Thyroid gland (tissue), 4 donors: ENCODE measurements at regions not wholly inside any gene's neighbourhood (a gene's known extent, or its start where the extent isn't known, plus 50 kb on each side); places are given as distances from the start of the nearest gene placed in this dataset.

Experiments
- DNase-seq, 2 donors: peaks; one replicate each; pipeline ENCODE4 v3.0.0-alpha.2; 2019
- H3K27ac ChIP-seq, 3 donors: fragments of 200-600 bp; sonication (generic); 1 replicate in 2 of 3; 2 replicates in 1 of 3; pipeline ENCODE4 v1.5.1; 2016 to 2019; ENCODE audit warnings: mild to moderate bottlenecking in 1 of 3, moderate library complexity in 1 of 3
- H3K27me3 ChIP-seq: fragments of 200-600 bp; sonication (generic); one replicate; pipeline ENCODE4 v1.5.1; 2019
- H3K36me3 ChIP-seq, 2 donors: fragments of 200-600 bp; sonication (generic); one replicate each; pipeline ENCODE4 v1.5.1; 2016 to 2019
- H3K4me1 ChIP-seq, 2 donors: fragments of 200-600 bp; sonication (generic); one replicate each; pipeline ENCODE4 v1.5.1; 2017 to 2019
- H3K4me3 ChIP-seq, 3 donors: fragments of 200-600 bp; sonication (generic); replicated peaks in 1 of 3; 1 replicate in 2 of 3; 2 replicates in 1 of 3; pipeline ENCODE4 v1.5.1; 2016; ENCODE audit warnings: mild to moderate bottlenecking in 1 of 3
- H3K9me3 ChIP-seq: fragments of 200-600 bp; sonication (generic); one replicate; pipeline ENCODE4 v1.5.1; 2017
- POLR2A ChIP-seq, 2 donors: fragments of 450-650 bp; IDR thresholded peaks; one replicate each; pipeline ENCODE4 v1.6.1; 2017; ENCODE audit warnings: antibody characterized with exemption in 2 of 2, mild to moderate bottlenecking in 2 of 2, moderate library complexity in 1 of 2
- WGBS, 2 donors: methylation state at CpG; one replicate each; pipeline ENCODE4 v1.1.5; 2017; 5-methylcytosine and 5-hydroxymethylcytosine counted together
- intact Hi-C: fragments of 100-400 bp; cut with DNase I; formaldehyde crosslinking; loops from one replicate; pipeline ENCODE4 v1.15.1; 2023
- TF ChIP-seq, protein P1 (sequence below), 6 experiments: fragments of 200-600 bp in 3 of 6; fragments of 450-650 bp in 3 of 6; sonication (generic) in 3 of 6; IDR thresholded peaks; one replicate each; pipeline ENCODE4 v1.5.1; 2016 to 2019; ENCODE audit warnings: antibody characterized with exemption in 6 of 6, mild to moderate bottlenecking in 2 of 6, inconsistent platforms in 1 of 6, moderate library complexity in 1 of 6

DNA sequence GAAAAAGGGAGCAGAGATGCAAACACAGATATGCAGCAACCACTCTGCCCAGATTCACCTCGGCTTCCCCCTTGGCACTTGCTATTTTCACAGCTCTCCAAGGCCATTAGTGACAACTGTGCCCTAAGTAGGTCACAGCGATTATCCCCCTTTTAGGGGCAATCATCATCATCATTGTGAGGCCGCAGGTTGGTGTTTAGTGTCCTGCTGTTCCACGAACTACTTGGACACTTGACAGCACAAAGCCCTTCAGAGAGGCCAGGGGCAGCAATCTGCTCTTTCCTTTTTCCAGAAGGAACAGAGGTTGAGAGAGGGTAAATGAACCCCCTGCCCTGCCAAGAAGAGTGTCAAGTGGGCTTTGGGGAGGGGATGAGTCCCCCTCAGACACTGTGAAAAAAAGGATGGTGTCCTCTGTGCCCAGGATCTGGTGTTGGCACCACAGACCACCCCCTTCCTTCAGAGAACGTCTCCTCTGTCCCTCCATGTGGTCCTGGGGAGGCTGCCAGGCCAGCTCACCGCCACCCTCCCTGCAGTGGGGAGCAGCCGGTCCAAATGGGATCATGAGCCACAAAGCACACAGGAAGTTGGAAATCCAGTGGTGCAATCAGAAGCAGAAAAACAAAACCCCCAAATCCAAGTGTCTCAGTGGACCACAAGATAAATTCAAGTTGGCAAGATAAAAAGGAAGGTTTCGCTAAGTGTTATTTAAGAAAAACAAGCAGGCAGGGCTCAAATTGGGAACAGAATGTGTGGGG lies 78.4 kb upstream of the MED9 start:
- H3K27me3 ChIP-seq: no peaks in the 10 kb centered on the region
- peaks cover 0 to 24% of the 10 kb centered on the region in 2 donors for H3K4me1 ChIP-seq
- H3K4me3 ChIP-seq: no peak overlapping the region
- no peaks in the 10 kb centered on the region for H3K36me3 ChIP-seq
- WGBS, 2 donors: 50 to 70% methylated on average over 8 of the region's 8 CpGs
- TF ChIP-seq, protein P1, sequence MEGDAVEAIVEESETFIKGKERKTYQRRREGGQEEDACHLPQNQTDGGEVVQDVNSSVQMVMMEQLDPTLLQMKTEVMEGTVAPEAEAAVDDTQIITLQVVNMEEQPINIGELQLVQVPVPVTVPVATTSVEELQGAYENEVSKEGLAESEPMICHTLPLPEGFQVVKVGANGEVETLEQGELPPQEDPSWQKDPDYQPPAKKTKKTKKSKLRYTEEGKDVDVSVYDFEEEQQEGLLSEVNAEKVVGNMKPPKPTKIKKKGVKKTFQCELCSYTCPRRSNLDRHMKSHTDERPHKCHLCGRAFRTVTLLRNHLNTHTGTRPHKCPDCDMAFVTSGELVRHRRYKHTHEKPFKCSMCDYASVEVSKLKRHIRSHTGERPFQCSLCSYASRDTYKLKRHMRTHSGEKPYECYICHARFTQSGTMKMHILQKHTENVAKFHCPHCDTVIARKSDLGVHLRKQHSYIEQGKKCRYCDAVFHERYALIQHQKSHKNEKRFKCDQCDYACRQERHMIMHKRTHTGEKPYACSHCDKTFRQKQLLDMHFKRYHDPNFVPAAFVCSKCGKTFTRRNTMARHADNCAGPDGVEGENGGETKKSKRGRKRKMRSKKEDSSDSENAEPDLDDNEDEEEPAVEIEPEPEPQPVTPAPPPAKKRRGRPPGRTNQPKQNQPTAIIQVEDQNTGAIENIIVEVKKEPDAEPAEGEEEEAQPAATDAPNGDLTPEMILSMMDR (IDR thresholded peaks at IDR 0.05): no peak
- no peak for TF ChIP-seq POLR2A (IDR thresholded peaks at IDR 0.05)
- H3K27ac ChIP-seq: peak overlapping the region in 2 of 3 donors; percentile 16 to 49
- H3K9me3 ChIP-seq: no peaks in the 10 kb centered on the region
- peak; percentile 39 to 41 for DNase-seq
- intact Hi-C loops: no loop called here

DNA sequence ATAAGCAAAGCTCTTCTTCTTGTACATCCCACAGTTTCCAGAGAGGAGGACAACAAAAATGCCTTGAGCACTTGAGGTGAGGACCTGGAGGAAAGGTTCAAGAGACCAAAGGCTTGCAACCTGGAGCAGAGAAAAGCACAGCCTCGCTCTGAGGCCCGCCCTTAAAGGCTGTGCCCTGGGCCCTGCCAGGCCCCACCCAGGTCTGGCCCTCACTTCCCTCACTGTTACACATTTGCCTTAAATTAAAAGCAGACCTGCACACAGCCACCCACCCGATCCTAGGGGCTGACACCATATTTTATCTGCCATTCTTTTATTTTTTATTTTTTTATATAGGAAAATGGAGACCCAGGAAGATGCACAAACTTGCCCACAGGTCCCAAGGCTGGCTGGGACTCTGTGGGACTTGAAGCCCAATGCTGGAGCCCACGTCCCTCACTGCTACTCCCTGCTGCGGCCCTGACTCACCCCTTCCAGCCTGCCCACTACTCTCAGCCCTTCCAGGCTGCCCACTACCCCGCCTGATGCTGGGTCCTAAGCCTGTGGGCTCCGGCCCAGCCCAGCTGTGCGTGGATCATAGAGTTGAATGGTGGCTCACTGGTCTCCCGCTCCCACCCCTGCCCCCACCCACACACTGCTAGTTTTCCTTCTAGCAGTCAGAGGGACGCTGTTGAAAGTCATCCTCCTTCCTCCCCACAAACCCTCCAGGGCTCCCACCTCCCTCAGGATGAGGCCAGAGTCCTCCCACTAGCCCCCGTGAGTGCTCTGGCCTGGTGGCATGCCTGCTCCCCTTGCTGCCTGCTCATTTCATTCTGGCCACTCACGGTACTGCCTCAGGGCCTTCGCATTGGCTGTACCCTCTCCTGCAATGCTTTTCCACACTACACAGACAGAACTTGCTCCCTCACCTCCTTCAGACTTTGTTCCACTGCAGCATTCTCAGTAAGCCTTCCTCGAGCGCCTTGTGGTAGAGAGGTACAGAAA lies 77.6 kb upstream of the MED9 start:
- DNase-seq: no peak

DNA sequence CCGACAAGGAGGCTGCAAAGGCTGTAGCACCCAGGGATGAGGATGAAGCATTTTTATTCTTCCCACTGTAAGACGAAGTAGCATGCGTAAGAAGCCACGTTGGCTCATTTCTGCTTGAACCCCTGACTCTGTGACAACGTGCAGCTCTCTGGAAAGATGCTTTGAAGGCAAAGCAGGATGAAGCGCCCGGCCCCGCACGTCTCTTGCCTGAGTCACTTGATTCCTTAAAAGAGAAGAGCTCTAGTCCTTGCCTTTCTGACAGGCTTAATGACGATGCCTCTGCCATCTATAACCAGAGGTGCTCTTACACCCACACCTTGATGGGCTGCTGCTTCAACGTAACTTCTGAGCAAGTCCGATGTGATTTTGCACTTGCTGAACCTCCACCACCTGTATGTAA lies 76.7 kb upstream of the MED9 start:
- WGBS, 2 donors: 87 to 92% methylated on average over 12 of the region's 12 CpGs
- no peak overlapping the region for H3K27ac ChIP-seq
- no peaks in the 10 kb centered on the region for H3K9me3 ChIP-seq
- intact Hi-C loops: no loop called here
- peaks cover 0 to 24% of the 10 kb centered on the region in 2 donors for H3K4me1 ChIP-seq
- H3K36me3 ChIP-seq: no peaks in the 10 kb centered on the region
- no peak for TF ChIP-seq POLR2A (IDR thresholded peaks at IDR 0.05)
- TF ChIP-seq, protein P1 (IDR thresholded peaks at IDR 0.05): no peak
- H3K4me3 ChIP-seq: no peak overlapping the region
- no peak for DNase-seq
- H3K27me3 ChIP-seq: no peaks in the 10 kb centered on the region

More for the DNA sequence above, 77.6 kb upstream of the MED9 start:
- 83 to 94% methylated on average over 15 of the region's 15 CpGs for WGBS, 2 donors
- Histone ChIP-seq H3K9me3 (no peaks in the 10 kb centered on the region), H3K27ac (peak overlapping the region; percentile 16 to 50 (median 49)), H3K4me1 (peaks cover 0 to 24% of the 10 kb centered on the region in 2 donors), H3K36me3 (no peaks in the 10 kb centered on the region), H3K4me3 (no peak overlapping the region), H3K27me3 (no peaks in the 10 kb centered on the region)
- TF ChIP-seq POLR2A (IDR thresholded peaks at IDR 0.05): no peak
- intact Hi-C loops: no loop called here

DNA sequence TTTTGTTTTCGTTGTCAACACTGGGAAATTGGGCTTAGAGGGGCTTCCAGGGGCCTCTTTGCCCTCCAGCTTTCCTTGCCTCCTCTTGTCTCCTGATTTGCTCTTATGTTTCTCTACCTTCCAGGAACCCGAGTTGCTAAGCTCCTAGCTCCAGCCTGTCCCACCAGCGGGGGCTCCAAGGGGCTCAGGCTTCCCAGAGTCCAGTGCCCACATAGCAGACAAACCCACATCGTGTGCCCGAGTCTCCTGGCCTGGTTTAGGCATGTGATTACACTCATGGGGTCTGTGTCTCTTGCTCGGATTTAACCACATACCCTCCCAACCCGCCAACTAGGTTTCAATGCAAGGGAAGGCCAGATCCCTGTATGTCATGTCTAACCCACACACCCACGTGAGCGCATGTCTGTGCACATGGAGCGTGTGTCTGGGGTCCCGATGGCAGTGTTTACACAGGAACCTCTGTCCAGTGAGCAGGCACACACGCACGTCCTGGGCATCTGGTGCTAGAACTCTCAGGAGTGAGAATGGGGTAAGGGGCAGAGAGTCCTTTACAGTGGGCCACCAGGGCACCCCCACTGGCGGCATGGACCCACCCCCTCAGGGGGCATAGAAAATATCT lies 76.1 kb upstream of the MED9 start:
- WGBS, 2 donors: 83 to 87% methylated on average over 13 to 14 of the region's 14 CpGs
- Histone ChIP-seq H3K4me3 (no peak overlapping the region), H3K4me1 (peaks cover 0 to 24% of the 10 kb centered on the region in 2 donors), H3K27ac (no peak overlapping the region), H3K36me3 (no peaks in the 10 kb centered on the region), H3K27me3 (no peaks in the 10 kb centered on the region), H3K9me3 (no peaks in the 10 kb centered on the region)
- no peak for DNase-seq
- no peak for TF ChIP-seq POLR2A (IDR thresholded peaks at IDR 0.05)
- TF ChIP-seq, protein P1 (IDR thresholded peaks at IDR 0.05): no peak
- intact Hi-C loops: no loop called here

DNA sequence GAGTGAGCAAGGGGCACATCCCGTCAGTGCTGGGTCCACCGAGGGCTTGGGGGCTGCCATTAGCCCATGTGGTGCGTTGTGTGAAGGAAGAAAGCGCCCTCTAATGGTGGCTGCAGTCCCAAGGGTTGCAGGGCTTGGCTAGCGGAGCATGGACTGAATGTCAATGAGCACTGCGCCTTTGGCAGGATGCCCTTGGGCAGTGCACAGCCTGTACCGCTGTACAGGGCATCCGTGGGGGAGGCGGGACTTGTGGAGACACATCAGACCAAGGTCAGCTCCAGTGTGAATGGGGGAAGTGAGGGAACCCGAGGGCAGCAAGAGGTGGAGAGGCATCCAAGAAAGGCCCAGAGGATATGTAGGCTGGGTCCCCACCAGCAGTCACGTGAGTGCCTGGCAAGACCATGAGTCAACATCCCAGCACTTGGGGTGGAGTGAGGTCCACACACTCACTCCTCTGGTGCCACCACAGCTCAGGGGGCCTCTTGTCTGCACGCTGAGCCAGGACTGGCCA lies 75.5 kb upstream of the MED9 start:
- peak; percentile 48 to 53 for DNase-seq

More for the DNA sequence above, 75.5 kb upstream of the MED9 start:
- TF ChIP-seq, protein P1 (IDR thresholded peaks at IDR 0.05): peak in 1 of 6 experiments; percentile 14
- no peak for TF ChIP-seq POLR2A (IDR thresholded peaks at IDR 0.05)
- no peak overlapping the region for H3K27ac ChIP-seq
- H3K4me1 ChIP-seq: peaks cover 0 to 24% of the 10 kb centered on the region in 2 donors
- no peaks in the 10 kb centered on the region for H3K36me3 ChIP-seq
- H3K9me3 ChIP-seq: no peaks in the 10 kb centered on the region
- no peaks in the 10 kb centered on the region for H3K27me3 ChIP-seq
- H3K4me3 ChIP-seq: no peak overlapping the region
- WGBS, 2 donors: 71 to 76% methylated on average over 9 to 12 of the region's 12 CpGs
- intact Hi-C loops: no loop called here
